K562 (cell line): ENCODE measurements at regions not wholly inside any gene's neighbourhood (a gene's known extent, or its start where the extent isn't known, plus 50 kb on each side); places are given as distances from the start of the nearest gene placed in this dataset.

ENCODE experiments used
- ATAC-seq: fragments of 200-7000 bp; cut with Tn5 transposase; 3 replicates; pipeline ENCODE4 v1.9.1; 2020; ENCODE audit warnings: moderate library complexity
- BruUV-seq: library from RNA; stranded (reverse); fragments of 400-500 nt; replicated peaks from 2 replicates; lab custom pipeline; 2021; lab: Mats Ljungman, UMichigan
- CTCF ChIA-PET: fragments of 300-600 bp; formaldehyde crosslinking; extraction: SDS; loops from one replicate; lab custom pipeline; 2021; ENCODE audit warnings: low intra/inter-chr PET ratio; lab: Yijun Ruan, JAX
- POLR2A ChIA-PET: fragments of 300-600, 350-650 bp; sonication (Branson Sonifier 250); formaldehyde crosslinking; extraction: SDS; loops from one replicate; lab custom pipeline; 2021; ENCODE audit warnings: antibody characterized with exemption, inconsistent platforms; lab: Yijun Ruan, JAX
- DNase-seq, 4 experiments: peaks; one replicate each; pipeline versions ENCODE4 v3.0.0 to v3.0.0-alpha.2; 2011 to 2018; ENCODE audit warnings: low spot score in 3 of 4, mixed read lengths in 3 of 4; ENCODE audit errors: extremely low read depth in 1 of 4
- FAIRE-seq: peaks from 2 replicates; lab custom pipeline; 2011; peaks lifted over from hg19 to GRCh38; lab: Jason Lieb, UNC
- H2AFZ ChIP-seq: 2 replicates; pipeline ENCODE4 v1.6.0; 2011; ENCODE audit warnings: low read depth, low read length, control low read depth, inconsistent platforms
- H3K27ac ChIP-seq: fragments of 200-600 bp; 3 replicates; pipeline ENCODE4 v1.8.0; 2011; ENCODE audit warnings: low read depth, mild to moderate bottlenecking, control low read depth, inconsistent platforms, low read length, moderate library complexity, mixed read lengths; ENCODE audit errors: extremely low read depth
- H3K27me3 ChIP-seq, 2 experiments: fragments of 300-600 bp in 1 of 2; 2 replicates in 1 of 2; 3 replicates in 1 of 2; pipeline versions ENCODE4 v1.6.0 to v1.8.0; 2011; ENCODE audit warnings: inconsistent platforms in 2 of 2, low read length in 2 of 2, mild to moderate bottlenecking in 1 of 2, mixed read lengths in 1 of 2, moderate library complexity in 1 of 2; ENCODE audit not compliant: control insufficient read depth in 2 of 2, insufficient read depth in 2 of 2
- H3K36me3 ChIP-seq: fragments of 300-600 bp; 3 replicates; pipeline ENCODE4 v1.8.0; 2011; ENCODE audit warnings: mild to moderate bottlenecking, low read length, inconsistent platforms; ENCODE audit not compliant: control insufficient read depth, insufficient read depth
- H3K4me1 ChIP-seq, 2 experiments: fragments of 200-600 bp in 1 of 2; replicated peaks in 1 of 2; 2 replicates in 1 of 2; 3 replicates in 1 of 2; pipeline versions ENCODE4 v1.5.1 to v1.8.0; 2011; ENCODE audit warnings: inconsistent platforms in 2 of 2, low read length in 2 of 2, mild to moderate bottlenecking in 1 of 2, mixed read lengths in 1 of 2, moderate library complexity in 1 of 2; ENCODE audit not compliant: control insufficient read depth in 2 of 2, insufficient read depth in 2 of 2
- H3K4me2 ChIP-seq: 2 replicates; pipeline ENCODE4 v1.6.1; 2011; ENCODE audit warnings: low read length, control low read depth, inconsistent platforms, mixed read lengths; ENCODE audit not compliant: insufficient read depth
- H3K4me3 ChIP-seq: fragments of 200-600 bp; sonication (generic), shearing (Covaris generic); 2 replicates; pipeline ENCODE4 v1.5.1; 2016; ENCODE audit warnings: control low read depth, inconsistent platforms
- H3K79me2 ChIP-seq: fragments of 200-600 bp; 3 replicates; pipeline ENCODE4 v1.8.0; 2011; ENCODE audit warnings: low read length, inconsistent platforms; ENCODE audit not compliant: control insufficient read depth, insufficient read depth
- H3K9ac ChIP-seq, 2 experiments: 2 replicates each; pipeline versions ENCODE4 v1.6.0 to v1.6.1; 2011; ENCODE audit warnings: low read depth in 2 of 2, low read length in 2 of 2, control low read depth in 1 of 2, inconsistent platforms in 1 of 2, mild to moderate bottlenecking in 1 of 2, mixed read lengths in 1 of 2; ENCODE audit not compliant: insufficient read depth in 1 of 2
- H3K9me1 ChIP-seq: one replicate; pipeline ENCODE4 v1.6.0; 2011; ENCODE audit warnings: inconsistent platforms, mild to moderate bottlenecking, low read length, moderate library complexity; ENCODE audit not compliant: control insufficient read depth, insufficient read depth
- H3K9me3 ChIP-seq: replicated peaks from 2 replicates; pipeline ENCODE4 v1.5.1; 2011; ENCODE audit warnings: low read depth, low read length, inconsistent platforms; ENCODE audit not compliant: control insufficient read depth, insufficient read depth
- H4K20me1 ChIP-seq: replicated peaks from 2 replicates; pipeline ENCODE4 v1.6.1; 2011; ENCODE audit warnings: low read length, inconsistent platforms, mixed read lengths; ENCODE audit not compliant: control insufficient read depth, insufficient read depth
- ARID3B ChIP-seq: fragments of 250-450 bp; sonication (Bioruptor Pico); IDR thresholded peaks from 2 replicates; pipeline ENCODE4 v1.4.0; 2020; ENCODE audit warnings: borderline replicate concordance
- CCAR2 ChIP-seq: fragments of 200-400 bp; formaldehyde crosslinking; IDR thresholded peaks from 2 replicates; pipeline ENCODE4 v1.6.1; 2017; ENCODE audit warnings: mild to moderate bottlenecking, low read depth, low read length
- HNRNPLL ChIP-seq: fragments of 200-400 bp; formaldehyde crosslinking; IDR thresholded peaks from 2 replicates; pipeline ENCODE4 v1.6.1; 2017; ENCODE audit warnings: low read length, low read depth, mild to moderate bottlenecking; ENCODE audit not compliant: poor library complexity, severe bottlenecking
- SMAD1 ChIP-seq: fragments of 150-350 bp; IDR thresholded peaks from 2 replicates; pipeline ENCODE4 v1.6.1; 2014; ENCODE audit warnings: low read length, low read depth; ENCODE audit not compliant: partially characterized antibody
- SMC3 ChIP-seq: conservative IDR thresholded peaks from 2 replicates; pipeline ENCODE4 v1.6.1; 2011; ENCODE audit warnings: low read depth, low read length, improper control_type of control experiment; ENCODE audit not compliant: insufficient read depth
- TEAD4 ChIP-seq, 2 experiments: sonication (generic) in 1 of 2; formaldehyde crosslinking in 1 of 2; IDR thresholded peaks; 2 replicates each; pipeline versions ENCODE4 v1.6.1 to v1.8.0; 2012 to 2022; ENCODE audit warnings: borderline replicate concordance in 1 of 2, inconsistent platforms in 1 of 2, low read length in 1 of 2, mild to moderate bottlenecking in 1 of 2, missing genetic modification reagents in 1 of 2
- THRAP3 ChIP-seq: fragments of 450-650 bp; IDR thresholded peaks from 2 replicates; pipeline ENCODE4 v1.6.1; 2016; ENCODE audit warnings: mild to moderate bottlenecking, inconsistent platforms, borderline replicate concordance
- TSC22D4 ChIP-seq: fragments of 450-650 bp; IDR thresholded peaks from 2 replicates; pipeline ENCODE4 v1.6.1; 2016; ENCODE audit warnings: missing genetic modification characterization, missing biosample characterization, control low read depth
- ZNF12 ChIP-seq: sonication (generic); formaldehyde crosslinking; IDR thresholded peaks from 2 replicates; pipeline ENCODE4 v1.4.0; 2020; ENCODE audit warnings: mild to moderate bottlenecking, missing genetic modification reagents
- ZNF717 ChIP-seq: fragments of 250-450 bp; sonication (Bioruptor Pico); IDR thresholded peaks from 2 replicates; pipeline ENCODE4 v1.5.0; 2021
- ZSCAN32 ChIP-seq: fragments of 450-650 bp; formaldehyde crosslinking; IDR thresholded peaks from 2 replicates; pipeline ENCODE4 v1.4.0; 2020; ENCODE audit warnings: mild to moderate bottlenecking, moderate library complexity
- WGBS: fragments of 100-300 bp; shearing (Covaris generic); methylation state at CpG from one replicate; pipeline ENCODE4 v1.1.6; 2016; ENCODE audit warnings: low coverage, mixed read lengths; ENCODE audit not compliant: insufficient coverage; ENCODE audit errors: missing lambda C conversion rate; 5-methylcytosine and 5-hydroxymethylcytosine counted together
- in situ Hi-C: fragments of 300-500 bp; cut with MboI; formaldehyde crosslinking; loops from 4 replicates; pipeline ENCODE4 v1.15.0; 2018; ENCODE audit warnings: inconsistent platforms, mixed read lengths
- intact Hi-C: fragments of 100-400 bp; cut with micrococcal nuclease; formaldehyde crosslinking; loops from 2 replicates; pipeline ENCODE4 v1.14.2; 2022
- TF ChIP-seq, protein P1 (sequence below): sonication (generic); formaldehyde crosslinking; IDR thresholded peaks from 2 replicates; pipeline ENCODE4 v1.8.1; 2023; ENCODE audit warnings: mild to moderate bottlenecking, missing genetic modification reagents

DNA sequence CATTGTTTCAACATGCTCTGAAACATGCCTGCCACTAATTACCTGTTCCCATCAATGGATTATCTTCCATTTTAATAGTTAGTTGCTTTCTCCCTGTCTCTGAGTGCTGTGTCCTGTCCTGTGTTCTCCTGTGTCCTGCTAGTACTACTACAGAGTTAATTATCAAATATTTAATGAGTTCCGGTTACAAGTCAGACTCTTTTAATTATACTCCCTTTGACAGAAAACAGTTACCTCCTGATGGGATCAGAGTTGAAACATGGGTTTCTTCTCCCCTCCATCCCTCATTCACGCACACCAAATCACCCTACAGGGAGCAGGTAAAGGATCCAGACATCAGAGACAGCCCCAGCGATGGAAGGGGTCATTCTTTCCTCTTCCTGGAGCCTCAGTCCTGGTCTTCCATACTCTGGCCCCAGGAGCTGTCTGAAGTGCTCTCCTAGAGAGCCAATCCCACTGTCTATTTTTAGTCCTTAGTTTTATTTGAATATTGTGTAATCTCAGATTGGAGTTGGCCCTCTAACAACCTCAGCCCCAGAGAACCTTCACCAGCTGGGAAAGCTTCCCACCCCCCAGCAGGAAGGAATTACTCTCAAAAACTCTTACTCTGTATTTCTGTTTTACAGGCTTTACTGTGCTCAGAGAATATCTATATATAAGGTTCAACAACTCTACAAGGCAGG, 137.0 kb upstream of the C2CD4B start:
- Histone ChIP-seq H3K4me3 (no peak overlapping the region), H3K79me2 (no peaks in the 10 kb centered on the region), H3K9me3 (no peaks in the 10 kb centered on the region), H3K27ac (no peak overlapping the region), H3K36me3 (no peaks in the 10 kb centered on the region), H2AFZ (no peak overlapping the region), H3K9me1 (no peaks in the 10 kb centered on the region), H3K4me1 (no peaks in the 10 kb centered on the region; a peak in 1 of 5 replicates), H3K4me2 (no peak overlapping the region), H3K27me3 (peaks cover 6 to 9% of the 10 kb centered on the region in 2 experiments), H4K20me1 (no peaks in the 10 kb centered on the region), H3K9ac (no peak overlapping the region)
- ChIA-PET POLR2A (no interaction called here), CTCF (no interaction called here)
- TF ChIP-seq ZNF12 (CRISPR knock-in tag): no peak
- TF ChIP-seq, protein P1, sequence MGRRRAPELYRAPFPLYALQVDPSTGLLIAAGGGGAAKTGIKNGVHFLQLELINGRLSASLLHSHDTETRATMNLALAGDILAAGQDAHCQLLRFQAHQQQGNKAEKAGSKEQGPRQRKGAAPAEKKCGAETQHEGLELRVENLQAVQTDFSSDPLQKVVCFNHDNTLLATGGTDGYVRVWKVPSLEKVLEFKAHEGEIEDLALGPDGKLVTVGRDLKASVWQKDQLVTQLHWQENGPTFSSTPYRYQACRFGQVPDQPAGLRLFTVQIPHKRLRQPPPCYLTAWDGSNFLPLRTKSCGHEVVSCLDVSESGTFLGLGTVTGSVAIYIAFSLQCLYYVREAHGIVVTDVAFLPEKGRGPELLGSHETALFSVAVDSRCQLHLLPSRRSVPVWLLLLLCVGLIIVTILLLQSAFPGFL: no peak
- TF ChIP-seq ZNF717: no peak
- TF ChIP-seq TSC22D4 (tag): no peak
- no peak for TF ChIP-seq TEAD4 (IDR thresholded peaks at IDR 0.05; ENCODE audit: low read length)
- no peak for TF ChIP-seq TEAD4 (CRISPR knock-in tag; IDR thresholded peaks at IDR 0.05; ENCODE audit: borderline replicate concordance)
- no peak for TF ChIP-seq SMAD1
- TF ChIP-seq SMC3: no peak
- no peak for TF ChIP-seq ZSCAN32 (CRISPR knock-in tag)
- TF ChIP-seq ARID3B (CRISPR knock-in tag): no peak
- TF ChIP-seq HNRNPLL: no peak
- TF ChIP-seq CCAR2: no peak
- no peak for TF ChIP-seq THRAP3
- in situ Hi-C loops: no loop called here
- no peak for FAIRE-seq
- WGBS: 0% methylated on average over 3 of the region's 3 CpGs
- ATAC-seq: no peak
- intact Hi-C loops: loop anchor here (10.0 kb wide), 1 partner anchor 217 kb away; no protein-coding TSS in a partner anchor
- DNase-seq: no peak
- no TSS peak for BruUV-seq
